OCI-LY7 (cell line): ENCODE measurements at regions not wholly inside any gene's neighbourhood (a gene's known extent, or its start where the extent isn't known, plus 50 kb on each side); places are given as distances from the start of the nearest gene placed in this dataset.

ENCODE experiments used
- BruUV-seq: library from RNA; stranded (reverse); fragments of 400-500 nt; replicated peaks from 2 replicates; lab custom pipeline; 2021; lab: Mats Ljungman, UMichigan
- CTCF ChIA-PET: fragments of 300-600 bp; sonication (Branson Sonifier 250); formaldehyde crosslinking; loops from one replicate; lab custom pipeline; 2022; ENCODE audit warnings: antibody characterized with exemption; ENCODE audit not compliant: unreplicated experiment; lab: Charles Lee
- POLR2A ChIA-PET: fragments of 300-600 bp; sonication (Branson Sonifier 250); formaldehyde crosslinking; loops from one replicate; lab custom pipeline; 2022; ENCODE audit warnings: antibody characterized with exemption; lab: Charles Lee
- DNase-seq: peaks from one replicate; pipeline ENCODE4 v3.0.0-alpha.2; 2015; ENCODE audit warnings: low spot score
- H2AFZ ChIP-seq: fragments of 200-600 bp; sonication (generic), shearing (Covaris generic); 2 replicates; pipeline ENCODE4 v1.6.1; 2014; ENCODE audit warnings: mild to moderate bottlenecking, antibody characterized with exemption, low read length, moderate library complexity
- H3K27ac ChIP-seq: fragments of 200-600 bp; sonication (generic); 2 replicates; pipeline ENCODE4 v1.5.1; 2014; ENCODE audit warnings: mixed run types, low read depth, mild to moderate bottlenecking, moderate library complexity, low read length, inconsistent platforms; ENCODE audit not compliant: poor library complexity, severe bottlenecking
- H3K36me3 ChIP-seq: fragments of 200-600 bp; sonication (generic); 2 replicates; pipeline ENCODE4 v1.6.1; 2014; ENCODE audit warnings: mild to moderate bottlenecking, antibody characterized with exemption, low read length, moderate library complexity, mixed read lengths; ENCODE audit not compliant: insufficient read depth
- H3K4me1 ChIP-seq: fragments of 200-600 bp; sonication (generic); 2 replicates; pipeline ENCODE4 v1.5.1; 2014; ENCODE audit warnings: mild to moderate bottlenecking, low read length; ENCODE audit not compliant: insufficient read depth, poor library complexity, severe bottlenecking
- H3K4me2 ChIP-seq: fragments of 200-600 bp; sonication (generic); 2 replicates; pipeline ENCODE4 v1.6.1; 2014; ENCODE audit warnings: mild to moderate bottlenecking, low read length
- H3K4me3 ChIP-seq: fragments of 200-600 bp; sonication (generic); 2 replicates; pipeline ENCODE4 v1.5.1; 2014; ENCODE audit warnings: mild to moderate bottlenecking, low read depth, low read length; ENCODE audit not compliant: poor library complexity, severe bottlenecking
- H3K79me2 ChIP-seq: fragments of 200-600 bp; sonication (generic); 2 replicates; pipeline ENCODE4 v1.6.1; 2016; ENCODE audit warnings: low read depth, mild to moderate bottlenecking, low read length, moderate library complexity, mixed read lengths; ENCODE audit not compliant: insufficient read depth
- H3K9me2 ChIP-seq: fragments of 200-600 bp; sonication (generic); 2 replicates; pipeline ENCODE4 v1.6.1; 2016; ENCODE audit warnings: mild to moderate bottlenecking, low read length, mixed read lengths; ENCODE audit not compliant: insufficient read depth
- H3K9me3 ChIP-seq: fragments of 200-600 bp; sonication (generic); 2 replicates; pipeline ENCODE4 v1.6.1; 2014; ENCODE audit warnings: mild to moderate bottlenecking, mixed run types, low read length, mixed read lengths
- H4K20me1 ChIP-seq: fragments of 200-600 bp; sonication (generic); 2 replicates; pipeline ENCODE4 v1.6.1; 2014; ENCODE audit warnings: mild to moderate bottlenecking, antibody characterized with exemption, low read length, moderate library complexity, mixed read lengths; ENCODE audit not compliant: insufficient read depth
- CTCF ChIP-seq: fragments of 200-600 bp; sonication (generic); conservative IDR thresholded peaks from 2 replicates; pipeline ENCODE4 v1.5.1; 2014; ENCODE audit warnings: mild to moderate bottlenecking, antibody characterized with exemption, low read length, moderate library complexity, mixed read lengths
- EZH2phosphoT487 ChIP-seq: fragments of 200-600 bp; sonication (generic); IDR thresholded peaks from 2 replicates; pipeline ENCODE4 v1.6.1; 2018; ENCODE audit warnings: low read depth, borderline replicate concordance, mild to moderate bottlenecking, mixed run types, antibody characterized with exemption, low read length, moderate library complexity, mixed read lengths
- intact Hi-C: fragments of 100-400 bp; cut with micrococcal nuclease; formaldehyde crosslinking; loops from one replicate; pipeline ENCODE4 v1.10.0; 2022; ENCODE audit not compliant: unreplicated experiment

GRCh38 chr1:14363707-14364413 lies 234.6 kb upstream of the KAZN start:
- Histone ChIP-seq H3K4me1 (peaks cover 68% of the 10 kb centered on the region), H3K4me3 (no peak overlapping the region), H3K4me2 (peak overlapping the region; percentile 29), H3K36me3 (peaks cover 10% of the 10 kb centered on the region; the same call in 1 of the 2 replicates), H3K9me2 (no peaks in the 10 kb centered on the region), H3K79me2 (no peaks in the 10 kb centered on the region), H3K27ac (peak overlapping the region; percentile 48), H4K20me1 (no peaks in the 10 kb centered on the region), H3K9me3 (peaks cover 14% of the 10 kb centered on the region; the same call in 1 of the 2 replicates), H2AFZ (peak overlapping the region; percentile 91)
- peak; percentile 86 for TF ChIP-seq CTCF
- no peak for TF ChIP-seq EZH2phosphoT487
- DNase-seq: peak; percentile 82
- intact Hi-C loops: loop anchor here (1.0 to 5.0 kb wide), 2 partner anchors 112 to 250 kb away; no protein-coding TSS in a partner anchor
- CTCF ChIA-PET: no interaction called here
- BruUV-seq: no TSS peak
- POLR2A ChIA-PET: no interaction called here

GRCh38 chr1:14365301-14365988 lies 233.0 kb upstream of the KAZN start:
- no peaks in the 10 kb centered on the region for H4K20me1 ChIP-seq
- H2AFZ ChIP-seq: peak overlapping the region; percentile 50
- ChIA-PET CTCF (no interaction called here), POLR2A (interaction anchor here (0.6 kb wide), 1 partner anchor 181 kb away, joined by 3 read pairs; no protein-coding TSS in a partner anchor)
- H3K9me2 ChIP-seq: no peaks in the 10 kb centered on the region
- DNase-seq: no peak
- H3K4me3 ChIP-seq: no peak overlapping the region
- H3K36me3 ChIP-seq: peaks cover 10% of the 10 kb centered on the region; the same call in 1 of the 2 replicates
- peak overlapping the region; percentile 50 for H3K27ac ChIP-seq
- H3K9me3 ChIP-seq: peaks cover 14% of the 10 kb centered on the region; the same call in 1 of the 2 replicates
- intact Hi-C loops: loop anchor here (5.0 kb wide), 1 partner anchor 372 kb away; no protein-coding TSS in a partner anchor
- H3K4me2 ChIP-seq: peak overlapping the region; percentile 3; the same call in 1 of the 2 replicates
- H3K4me1 ChIP-seq: peaks cover 83% of the 10 kb centered on the region
- BruUV-seq: no TSS peak
- no peaks in the 10 kb centered on the region for H3K79me2 ChIP-seq
- TF ChIP-seq EZH2phosphoT487 (no peak), CTCF (no peak)
